GM23338 (cell line): ENCODE measurements at regions not wholly inside any gene's neighbourhood (a gene's known extent, or its start where the extent isn't known, plus 50 kb on each side); places are given as distances from the start of the nearest gene placed in this dataset.

Experiments used
- ATAC-seq: fragments of 200-7000 bp; cut with Tn5 transposase; 3 replicates; pipeline ENCODE4 v1.9.1; 2020
- DNase-seq: peaks from one replicate; pipeline ENCODE4 v3.0.0-alpha.2; 2015; ENCODE audit warnings: low spot score
- H2AFZ ChIP-seq: fragments of 200-600 bp; sonication (generic); 2 replicates; pipeline ENCODE4 v1.8.0; 2016; ENCODE audit warnings: antibody characterized with exemption, mild to moderate bottlenecking, moderate library complexity
- H3F3A ChIP-seq: fragments of 200-600 bp; sonication (generic); replicated peaks from 2 replicates; pipeline ENCODE4 v1.8.0; 2017; ENCODE audit warnings: antibody characterized with exemption, mixed run types, low read depth
- H3K27ac ChIP-seq: fragments of 200-600 bp; sonication (generic); 2 replicates; pipeline ENCODE4 v1.6.1; 2016; ENCODE audit warnings: low read depth
- H3K27me3 ChIP-seq: fragments of 200-600 bp; sonication (generic); 2 replicates; pipeline ENCODE4 v1.8.0; 2016; ENCODE audit warnings: mild to moderate bottlenecking, mixed run types, moderate library complexity; ENCODE audit not compliant: insufficient read depth
- H3K36me3 ChIP-seq: fragments of 200-600 bp; sonication (generic); 2 replicates; pipeline ENCODE4 v1.8.0; 2016; ENCODE audit warnings: mild to moderate bottlenecking; ENCODE audit not compliant: insufficient read depth
- H3K4me1 ChIP-seq: fragments of 200-600 bp; sonication (generic); 2 replicates; pipeline ENCODE4 v1.8.0; 2016; ENCODE audit warnings: mild to moderate bottlenecking, moderate library complexity; ENCODE audit not compliant: insufficient read depth
- H3K4me2 ChIP-seq: fragments of 200-600 bp; sonication (generic); 2 replicates; pipeline ENCODE4 v1.7.1; 2017; ENCODE audit warnings: mixed run types
- H3K4me3 ChIP-seq: fragments of 200-600 bp; sonication (generic); 2 replicates; pipeline ENCODE4 v1.6.1; 2016; ENCODE audit warnings: mixed run types
- H3K79me2 ChIP-seq: fragments of 200-600 bp; sonication (generic); replicated peaks from 2 replicates; pipeline ENCODE4 v1.8.0; 2017; ENCODE audit warnings: mild to moderate bottlenecking; ENCODE audit not compliant: insufficient read depth
- H3K9me2 ChIP-seq: fragments of 200-600 bp; sonication (generic); 2 replicates; pipeline ENCODE4 v1.8.0; 2017; ENCODE audit not compliant: insufficient read depth
- H4K20me1 ChIP-seq: fragments of 200-600 bp; sonication (generic); replicated peaks from 2 replicates; pipeline ENCODE4 v1.8.0; 2017; ENCODE audit warnings: mild to moderate bottlenecking; ENCODE audit not compliant: insufficient read depth
- H3K27ac Mint-ChIP-seq: 2 replicates; pipeline ENCODE4 v1.8.0; 2020; ENCODE audit warnings: inconsistent platforms, mild to moderate bottlenecking, moderate library complexity, mixed read lengths
- H3K27me3 Mint-ChIP-seq: 3 replicates; pipeline ENCODE4 v1.8.0; 2022; ENCODE audit warnings: low read depth, mild to moderate bottlenecking, moderate library complexity, mixed read lengths, inconsistent platforms; ENCODE audit not compliant: insufficient read depth, poor library complexity
- H3K36me3 Mint-ChIP-seq: 3 replicates; pipeline ENCODE4 v1.8.0; 2021; ENCODE audit warnings: low read depth, mild to moderate bottlenecking, inconsistent platforms, moderate library complexity, mixed read lengths
- H3K4me1 Mint-ChIP-seq: 3 replicates; pipeline ENCODE4 v1.8.0; 2020; ENCODE audit warnings: mild to moderate bottlenecking, inconsistent platforms, mixed read lengths
- H3K4me3 Mint-ChIP-seq: 3 replicates; pipeline ENCODE4 v1.8.0; 2021; ENCODE audit warnings: moderate library complexity, mild to moderate bottlenecking, inconsistent platforms, mixed read lengths
- H3K9me3 Mint-ChIP-seq: 3 replicates; pipeline ENCODE4 v1.8.0; 2020; ENCODE audit warnings: moderate library complexity, mild to moderate bottlenecking, inconsistent platforms, mixed read lengths
- CREB1 ChIP-seq: fragments of 250-450 bp; sonication (Bioruptor Pico); IDR thresholded peaks from 2 replicates; pipeline ENCODE4 v1.5.0; 2020; ENCODE audit warnings: low read depth, mild to moderate bottlenecking, moderate library complexity
- CTCF ChIP-seq, 2 experiments: fragments of 200-600 bp in 1 of 2; sonication (generic) in 1 of 2; conservative IDR thresholded peaks; 2 replicates each; pipeline versions ENCODE4 v1.5.1 to v1.6.1; 2016 to 2017; ENCODE audit warnings: antibody characterized with exemption in 2 of 2, low read depth in 2 of 2, mild to moderate bottlenecking in 2 of 2, moderate library complexity in 1 of 2
- ETS1 ChIP-seq: IDR thresholded peaks from 2 replicates; pipeline ENCODE4 v1.6.1; 2016; ENCODE audit warnings: antibody characterized with exemption
- EZH2 ChIP-seq: fragments of 200-600 bp; sonication (generic); IDR thresholded peaks from one replicate; pipeline ENCODE4 v1.8.0; 2017; ENCODE audit warnings: antibody characterized with exemption, mild to moderate bottlenecking, low read depth; ENCODE audit not compliant: unreplicated experiment
- EZH2phosphoT487 ChIP-seq: fragments of 200-600 bp; sonication (generic); IDR thresholded peaks from one replicate; pipeline ENCODE4 v1.8.1; 2018; ENCODE audit warnings: antibody characterized with exemption; ENCODE audit not compliant: unreplicated experiment
- JUNB ChIP-seq: IDR thresholded peaks from one replicate; pipeline ENCODE4 v1.6.1; 2016; ENCODE audit warnings: antibody characterized with exemption; ENCODE audit not compliant: unreplicated experiment
- NANOG ChIP-seq: IDR thresholded peaks from 2 replicates; pipeline ENCODE4 v1.6.1; 2016; ENCODE audit warnings: antibody characterized with exemption, borderline replicate concordance
- POLR2AphosphoS5 ChIP-seq: IDR thresholded peaks from 2 replicates; pipeline ENCODE4 v1.6.1; 2016; ENCODE audit warnings: antibody characterized with exemption, low read depth
- REST ChIP-seq: IDR thresholded peaks from one replicate; pipeline ENCODE4 v1.6.1; 2018; ENCODE audit warnings: antibody characterized with exemption; ENCODE audit not compliant: unreplicated experiment
- STAT1 ChIP-seq: IDR thresholded peaks from one replicate; pipeline ENCODE4 v1.6.1; 2016; ENCODE audit warnings: antibody characterized with exemption; ENCODE audit not compliant: unreplicated experiment
- ZNF114 ChIP-seq: fragments of 250-450 bp; sonication (Bioruptor Pico); IDR thresholded peaks from 2 replicates; pipeline ENCODE4 v1.5.0; 2020; ENCODE audit warnings: mild to moderate bottlenecking, moderate library complexity
- ZNF331 ChIP-seq: fragments of 250-450 bp; sonication (Bioruptor Pico); IDR thresholded peaks from 2 replicates; pipeline ENCODE4 v1.5.0; 2020; ENCODE audit warnings: low read depth, mild to moderate bottlenecking, moderate library complexity
- ZNF462 ChIP-seq: fragments of 250-450 bp; sonication (Bioruptor Pico); IDR thresholded peaks from 2 replicates; pipeline ENCODE4 v1.5.0; 2020; ENCODE audit warnings: mild to moderate bottlenecking, moderate library complexity

GRCh38 chr18:55838841-55839240, 250.8 kb upstream of the TCF4 start:
- Histone ChIP-seq H3K36me3 (no peaks in the 10 kb centered on the region), H3K27ac (no peak overlapping the region), H4K20me1 (no peaks in the 10 kb centered on the region), H3K79me2 (no peaks in the 10 kb centered on the region), H3K4me2 (no peak overlapping the region), H3F3A (no peaks in the 10 kb centered on the region), H3K4me1 (no peaks in the 10 kb centered on the region), H3K4me3 (no peak overlapping the region), H3K27me3 (no peaks in the 10 kb centered on the region), H2AFZ (no peak overlapping the region), H3K9me2 (no peaks in the 10 kb centered on the region; the same call in 1 of the 2 replicates)
- H3K4me3 Mint-ChIP-seq, result no peak overlapping the region
- no peak for DNase-seq
- no peaks in the 10 kb centered on the region for H3K4me1 Mint-ChIP-seq
- no peak for TF ChIP-seq JUNB
- TF ChIP-seq REST, result no peak
- no peak for TF ChIP-seq ETS1
- TF ChIP-seq ZNF462 (CRISPR knock-in tag), result no peak
- TF ChIP-seq CREB1 (CRISPR knock-in tag), result no peak
- TF ChIP-seq STAT1, result no peak
- no peak for TF ChIP-seq EZH2
- no peak for TF ChIP-seq EZH2phosphoT487
- no peak for TF ChIP-seq NANOG
- no peak for TF ChIP-seq CTCF (conservative IDR thresholded peaks at IDR 0.05; ENCODE audit: low read depth in 2 of 2)
- TF ChIP-seq POLR2AphosphoS5, result no peak
- no peak for TF ChIP-seq ZNF331
- no peak for TF ChIP-seq ZNF114 (CRISPR knock-in tag)
- no peak overlapping the region for H3K27ac Mint-ChIP-seq
- ATAC-seq, result no peak
- H3K36me3 Mint-ChIP-seq, result peaks cover 8% of the 10 kb centered on the region
- H3K9me3 Mint-ChIP-seq, result peaks cover 10% of the 10 kb centered on the region; the same call in 2 of the 3 replicates
- no peaks in the 10 kb centered on the region for H3K27me3 Mint-ChIP-seq
